Spleen (tissue), 7 donors: ENCODE measurements at regions not wholly inside any gene's neighbourhood (a gene's known extent, or its start where the extent isn't known, plus 50 kb on each side); places are given as distances from the start of the nearest gene placed in this dataset.
"Not testable (repeated sequence)": the region's sequence is repeated elsewhere in the genome, so short reads cannot be mapped to it uniquely, and the experiment has no call there.

Source experiments
- POLR2A ChIP-seq, 3 donors: fragments of 450-650 bp; IDR thresholded peaks; one replicate each; pipeline ENCODE4 v1.5.1; 2017; ENCODE audit warnings: antibody characterized with exemption in 3 of 3, mild to moderate bottlenecking in 1 of 3
- POLR2AphosphoS5 ChIP-seq, 3 donors: sonication (generic); formaldehyde crosslinking; IDR thresholded peaks; one replicate each; pipeline ENCODE4 v1.5.1; 2017; ENCODE audit warnings: antibody characterized with exemption in 3 of 3
- TF ChIP-seq, protein P1 (sequence below), 11 experiments: fragments of 200-600 bp in 7 of 11; fragments of 450-650 bp in 4 of 11; sonication (generic) in 4 of 11; IDR thresholded peaks in 8 of 11; conservative IDR thresholded peaks in 3 of 11; 1 replicate in 7 of 11; 2 replicates in 4 of 11; pipeline versions ENCODE4 v1.4.0 to v1.8.0; 2016 to 2021; ENCODE audit warnings: antibody characterized with exemption in 11 of 11, inconsistent platforms in 4 of 11, mild to moderate bottlenecking in 1 of 11
- donor health status: DM: no; HTN: no; CAD: no; lungs with moderate emphysema.
- donor health status: DM: no; HTN: no; CAD: no.
- donor health status: DM: no; HTN: no; CAD: no.

DNA sequence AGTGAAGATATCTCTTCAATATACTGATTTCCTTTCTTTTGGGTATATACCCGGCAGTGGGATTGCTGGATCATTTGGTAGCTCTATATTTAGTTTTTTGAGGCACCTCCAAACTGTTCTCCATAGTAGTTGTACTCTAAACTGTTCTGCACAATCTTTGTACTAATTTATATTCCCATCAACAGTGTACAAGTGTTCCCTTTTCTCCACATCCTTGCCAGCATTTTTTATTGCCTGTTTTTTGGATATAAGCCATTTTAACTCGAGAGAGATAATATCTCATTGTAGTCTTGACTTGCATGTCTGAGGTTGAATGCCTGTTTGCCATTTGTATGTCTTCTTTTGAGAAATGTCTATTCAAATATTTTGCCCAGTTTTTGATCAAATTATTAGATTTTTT is 1859.4 kb upstream of the C9orf72 start:
- TF ChIP-seq, protein P1, sequence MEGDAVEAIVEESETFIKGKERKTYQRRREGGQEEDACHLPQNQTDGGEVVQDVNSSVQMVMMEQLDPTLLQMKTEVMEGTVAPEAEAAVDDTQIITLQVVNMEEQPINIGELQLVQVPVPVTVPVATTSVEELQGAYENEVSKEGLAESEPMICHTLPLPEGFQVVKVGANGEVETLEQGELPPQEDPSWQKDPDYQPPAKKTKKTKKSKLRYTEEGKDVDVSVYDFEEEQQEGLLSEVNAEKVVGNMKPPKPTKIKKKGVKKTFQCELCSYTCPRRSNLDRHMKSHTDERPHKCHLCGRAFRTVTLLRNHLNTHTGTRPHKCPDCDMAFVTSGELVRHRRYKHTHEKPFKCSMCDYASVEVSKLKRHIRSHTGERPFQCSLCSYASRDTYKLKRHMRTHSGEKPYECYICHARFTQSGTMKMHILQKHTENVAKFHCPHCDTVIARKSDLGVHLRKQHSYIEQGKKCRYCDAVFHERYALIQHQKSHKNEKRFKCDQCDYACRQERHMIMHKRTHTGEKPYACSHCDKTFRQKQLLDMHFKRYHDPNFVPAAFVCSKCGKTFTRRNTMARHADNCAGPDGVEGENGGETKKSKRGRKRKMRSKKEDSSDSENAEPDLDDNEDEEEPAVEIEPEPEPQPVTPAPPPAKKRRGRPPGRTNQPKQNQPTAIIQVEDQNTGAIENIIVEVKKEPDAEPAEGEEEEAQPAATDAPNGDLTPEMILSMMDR (IDR thresholded peaks at IDR 0.05 in 8 of 11, conservative IDR thresholded peaks at IDR 0.05 in 3 of 11): not testable (repeated sequence)
- TF ChIP-seq POLR2A, POLR2AphosphoS5 (IDR thresholded peaks at IDR 0.05): not testable (repeated sequence)
